Nephron progenitor cell (in vitro differentiated cells): ENCODE measurements at regions not wholly inside any gene's neighbourhood (a gene's known extent, or its start where the extent isn't known, plus 50 kb on each side); places are given as distances from the start of the nearest gene placed in this dataset.

Experiments
- DNase-seq: peaks from one replicate; pipeline ENCODE4 v3.0.0; 2021
- H3K27ac Mint-ChIP-seq: 2 replicates; pipeline ENCODE4 v1.8.0; 2021; ENCODE audit warnings: mild to moderate bottlenecking, moderate library complexity, mixed read lengths
- H3K27me3 Mint-ChIP-seq: 2 replicates; pipeline ENCODE4 v1.8.0; 2021; ENCODE audit warnings: mild to moderate bottlenecking, low read depth, mixed read lengths; ENCODE audit not compliant: poor library complexity
- H3K36me3 Mint-ChIP-seq: 2 replicates; pipeline ENCODE4 v1.8.0; 2021; ENCODE audit warnings: low read depth, mixed read lengths
- H3K4me1 Mint-ChIP-seq: 2 replicates; pipeline ENCODE4 v1.8.0; 2021; ENCODE audit warnings: mixed read lengths
- H3K4me3 Mint-ChIP-seq: 2 replicates; pipeline ENCODE4 v1.8.0; 2021; ENCODE audit warnings: mild to moderate bottlenecking, moderate library complexity, mixed read lengths
- H3K9me3 Mint-ChIP-seq: 2 replicates; pipeline ENCODE4 v1.8.0; 2021; ENCODE audit warnings: mild to moderate bottlenecking, moderate library complexity, mixed read lengths
- CTCF ChIP-seq: fragments of 200-600 bp; sonication (generic); IDR thresholded peaks from 2 replicates; pipeline ENCODE4 v1.5.0; 2021; ENCODE audit warnings: antibody characterized with exemption

DNA sequence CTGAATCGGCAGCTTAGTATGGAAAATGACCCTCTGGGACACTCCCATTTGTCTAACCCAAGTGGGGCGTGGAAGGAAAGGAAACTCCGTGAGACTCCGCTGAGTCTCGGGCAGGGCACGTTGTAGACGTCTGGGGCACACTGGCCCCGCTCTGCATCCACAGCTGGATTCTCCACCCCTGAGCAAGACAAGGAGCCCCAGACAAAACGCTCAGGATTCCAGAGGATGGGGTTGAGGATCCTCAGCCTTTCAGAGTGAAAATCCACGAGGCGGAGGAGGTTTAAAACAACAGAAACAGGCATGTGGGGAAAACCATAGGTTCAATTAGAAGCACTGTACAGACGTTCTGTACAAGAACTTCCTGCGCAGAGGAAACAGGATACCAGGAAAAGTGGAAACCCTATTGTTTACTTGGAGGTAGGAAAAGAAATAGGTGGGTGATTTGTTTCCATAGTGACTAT is 124.9 kb upstream of the ZNF236 start:
- peak; percentile 25 for DNase-seq
- Mint-ChIP-seq H3K4me3 (peak overlapping the region; percentile 49), H3K27me3 (no peaks in the 10 kb centered on the region)

GRCh38 chr18:76691800-76692199 is 130.6 kb upstream of the ZNF236 start:
- Mint-ChIP-seq H3K9me3 (peaks cover 19% of the 10 kb centered on the region), H3K36me3 (peaks cover 6% of the 10 kb centered on the region), H3K4me1 (peaks cover 42% of the 10 kb centered on the region), H3K27ac (no peak overlapping the region), H3K4me3 (no peak overlapping the region), H3K27me3 (peaks cover 5% of the 10 kb centered on the region)
- TF ChIP-seq CTCF: no peak
- DNase-seq: no peak

More for the DNA sequence above, 124.9 kb upstream of the ZNF236 start:
- TF ChIP-seq CTCF: no peak
- Mint-ChIP-seq H3K36me3 (peaks cover 6% of the 10 kb centered on the region), H3K9me3 (peaks cover 20% of the 10 kb centered on the region), H3K4me1 (peaks cover 34% of the 10 kb centered on the region), H3K27ac (peak overlapping the region; percentile 98)

- Mint-ChIP-seq H3K9me3 (peaks cover 14% of the 10 kb centered on the region), H3K27ac (no peak overlapping the region), H3K4me3 (no peak overlapping the region), H3K4me1 (peaks cover 50% of the 10 kb centered on the region), H3K36me3 (peaks cover 6% of the 10 kb centered on the region), H3K27me3 (peaks cover 5% of the 10 kb centered on the region)
- DNase-seq: no peak
- no peak for TF ChIP-seq CTCF
Measured at GRCh38 chr18:76689646-76690264, 132.6 kb upstream of the ZNF236 start.

GRCh38 chr18:76688724-76689472 is 133.5 kb upstream of the ZNF236 start:
- H3K9me3 Mint-ChIP-seq: peaks cover 10% of the 10 kb centered on the region
- H3K27ac Mint-ChIP-seq: no peak overlapping the region
- DNase-seq: no peak
- H3K4me3 Mint-ChIP-seq: no peak overlapping the region
- H3K27me3 Mint-ChIP-seq: peaks cover 8% of the 10 kb centered on the region
- no peak for TF ChIP-seq CTCF
- H3K4me1 Mint-ChIP-seq: peaks cover 50% of the 10 kb centered on the region
- peaks cover 6% of the 10 kb centered on the region for H3K36me3 Mint-ChIP-seq

GRCh38 chr18:76687304-76687962 is 134.9 kb upstream of the ZNF236 start:
- no peaks in the 10 kb centered on the region for H3K9me3 Mint-ChIP-seq
- no peaks in the 10 kb centered on the region for H3K36me3 Mint-ChIP-seq
- H3K4me3 Mint-ChIP-seq: no peak overlapping the region
- H3K4me1 Mint-ChIP-seq: peaks cover 50% of the 10 kb centered on the region
- H3K27me3 Mint-ChIP-seq: peaks cover 8% of the 10 kb centered on the region
- no peak for DNase-seq
- no peak for TF ChIP-seq CTCF
- H3K27ac Mint-ChIP-seq: no peak overlapping the region
